RWPE2 (cell line): ENCODE measurements at regions not wholly inside any gene's neighbourhood (a gene's known extent, or its start where the extent isn't known, plus 50 kb on each side); places are given as distances from the start of the nearest gene placed in this dataset.

Source experiments
- ATAC-seq: fragments of 200-7000 bp; cut with Tn5 transposase; 3 replicates; pipeline ENCODE4 v1.9.1; 2021; ENCODE audit warnings: low read depth
- DNase-seq: peaks from one replicate; pipeline ENCODE4 v3.0.0-alpha.2; 2020; ENCODE audit warnings: low spot score
- H3K27ac ChIP-seq: fragments of 450-650 bp; 2 replicates; pipeline ENCODE4 v1.5.1; 2017; ENCODE audit warnings: mild to moderate bottlenecking; ENCODE audit not compliant: poor library complexity, severe bottlenecking
- H3K27me3 ChIP-seq: fragments of 250-450 bp; sonication (Bioruptor Pico); 2 replicates; pipeline ENCODE4 v1.5.1; 2021; ENCODE audit warnings: mild to moderate bottlenecking, moderate library complexity; ENCODE audit not compliant: insufficient read depth, poor library complexity, severe bottlenecking
- H3K36me3 ChIP-seq: fragments of 250-450 bp; sonication (Bioruptor Pico); 2 replicates; pipeline ENCODE4 v1.5.1; 2020; ENCODE audit warnings: low read depth, mild to moderate bottlenecking, moderate library complexity
- H3K4me1 ChIP-seq: fragments of 250-450 bp; sonication (Bioruptor Pico); 2 replicates; pipeline ENCODE4 v1.5.1; 2021; ENCODE audit warnings: mild to moderate bottlenecking, moderate library complexity; ENCODE audit not compliant: insufficient read depth, poor library complexity, severe bottlenecking
- H3K4me3 ChIP-seq: fragments of 250-450 bp; sonication (Bioruptor Pico); 2 replicates; pipeline ENCODE4 v1.5.1; 2021; ENCODE audit warnings: mild to moderate bottlenecking, moderate library complexity; ENCODE audit not compliant: severe bottlenecking
- H3K9me3 ChIP-seq: fragments of 250-450 bp; sonication (Bioruptor Pico); 2 replicates; pipeline ENCODE4 v1.5.1; 2021; ENCODE audit warnings: mild to moderate bottlenecking, moderate library complexity; ENCODE audit not compliant: severe bottlenecking
- TF ChIP-seq, protein P1 (sequence below): fragments of 450-650 bp; IDR thresholded peaks from one replicate; pipeline ENCODE4 v1.5.1; 2017; ENCODE audit warnings: mild to moderate bottlenecking, moderate library complexity; ENCODE audit not compliant: poor library complexity, severe bottlenecking

GRCh38 chr1:65494671-65495070, 74.2 kb downstream of the LEPR start:
- Histone ChIP-seq H3K9me3 (no peaks in the 10 kb centered on the region), H3K36me3 (no peaks in the 10 kb centered on the region), H3K27me3 (no peaks in the 10 kb centered on the region), H3K4me3 (no peak overlapping the region), H3K27ac (no peak overlapping the region), H3K4me1 (no peaks in the 10 kb centered on the region)
- no peak for ATAC-seq
- no peak for DNase-seq
- TF ChIP-seq, protein P1, sequence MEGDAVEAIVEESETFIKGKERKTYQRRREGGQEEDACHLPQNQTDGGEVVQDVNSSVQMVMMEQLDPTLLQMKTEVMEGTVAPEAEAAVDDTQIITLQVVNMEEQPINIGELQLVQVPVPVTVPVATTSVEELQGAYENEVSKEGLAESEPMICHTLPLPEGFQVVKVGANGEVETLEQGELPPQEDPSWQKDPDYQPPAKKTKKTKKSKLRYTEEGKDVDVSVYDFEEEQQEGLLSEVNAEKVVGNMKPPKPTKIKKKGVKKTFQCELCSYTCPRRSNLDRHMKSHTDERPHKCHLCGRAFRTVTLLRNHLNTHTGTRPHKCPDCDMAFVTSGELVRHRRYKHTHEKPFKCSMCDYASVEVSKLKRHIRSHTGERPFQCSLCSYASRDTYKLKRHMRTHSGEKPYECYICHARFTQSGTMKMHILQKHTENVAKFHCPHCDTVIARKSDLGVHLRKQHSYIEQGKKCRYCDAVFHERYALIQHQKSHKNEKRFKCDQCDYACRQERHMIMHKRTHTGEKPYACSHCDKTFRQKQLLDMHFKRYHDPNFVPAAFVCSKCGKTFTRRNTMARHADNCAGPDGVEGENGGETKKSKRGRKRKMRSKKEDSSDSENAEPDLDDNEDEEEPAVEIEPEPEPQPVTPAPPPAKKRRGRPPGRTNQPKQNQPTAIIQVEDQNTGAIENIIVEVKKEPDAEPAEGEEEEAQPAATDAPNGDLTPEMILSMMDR: no peak

- DNase-seq: no peak
- no peaks in the 10 kb centered on the region for H3K27me3 ChIP-seq
- H3K4me1 ChIP-seq: no peaks in the 10 kb centered on the region
- H3K36me3 ChIP-seq: no peaks in the 10 kb centered on the region
- no peak overlapping the region for H3K4me3 ChIP-seq
- no peak for ATAC-seq
- H3K9me3 ChIP-seq: no peaks in the 10 kb centered on the region
- TF ChIP-seq, protein P1: no peak
- H3K27ac ChIP-seq: no peak overlapping the region
Observed at GRCh38 chr1:65495137-65495536, 74.7 kb downstream of the LEPR start.

- H3K9me3 ChIP-seq: no peaks in the 10 kb centered on the region
- H3K36me3 ChIP-seq: no peaks in the 10 kb centered on the region
- H3K27ac ChIP-seq: no peak overlapping the region
- DNase-seq (no peak), ATAC-seq (no peak)
- TF ChIP-seq, protein P1: no peak
- no peak overlapping the region for H3K4me3 ChIP-seq
- no peaks in the 10 kb centered on the region for H3K4me1 ChIP-seq
- H3K27me3 ChIP-seq: no peaks in the 10 kb centered on the region
Observed at GRCh38 chr1:65497256-65497830, 76.9 kb downstream of the LEPR start.

DNA sequence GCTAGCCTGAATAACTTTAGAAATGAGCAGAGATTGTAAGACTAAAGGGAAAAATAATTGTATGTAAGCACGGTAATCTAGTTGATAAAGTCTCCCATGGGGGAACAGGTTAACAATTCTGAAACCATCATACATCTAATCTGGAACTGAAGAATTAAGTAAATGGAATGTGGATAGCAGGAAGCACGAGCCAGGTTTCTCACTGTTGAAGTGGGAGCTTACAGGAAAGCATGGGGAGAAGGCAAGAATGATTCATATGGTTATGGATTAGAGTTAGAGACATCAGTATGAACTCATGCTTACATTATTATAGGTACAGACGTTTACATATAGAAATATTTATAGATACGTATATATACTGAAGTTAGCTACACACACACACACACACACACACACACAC, 83.0 kb downstream of the LEPR start:
- ATAC-seq: no peak
- H3K4me1 ChIP-seq: no peaks in the 10 kb centered on the region
- TF ChIP-seq, protein P1: no peak
- no peak overlapping the region for H3K27ac ChIP-seq
- no peaks in the 10 kb centered on the region for H3K27me3 ChIP-seq
- H3K4me3 ChIP-seq: no peak overlapping the region
- no peaks in the 10 kb centered on the region for H3K36me3 ChIP-seq
- no peaks in the 10 kb centered on the region for H3K9me3 ChIP-seq
- no peak for DNase-seq

- H3K9me3 ChIP-seq: no peaks in the 10 kb centered on the region
- no peak for ATAC-seq
Observed at GRCh38 chr1:65504263-65504662, 83.8 kb downstream of the LEPR start.

More at GRCh38 chr1:65504263-65504662, 83.8 kb downstream of the LEPR start:
- TF ChIP-seq, protein P1: no peak
- H3K4me1 ChIP-seq: no peaks in the 10 kb centered on the region
- no peaks in the 10 kb centered on the region for H3K27me3 ChIP-seq
- H3K27ac ChIP-seq: no peak overlapping the region
- H3K4me3 ChIP-seq: no peak overlapping the region
- DNase-seq: no peak
- no peaks in the 10 kb centered on the region for H3K36me3 ChIP-seq
